HL-60 (cell line): ENCODE measurements at regions not wholly inside any gene's neighbourhood (a gene's known extent, or its start where the extent isn't known, plus 50 kb on each side); places are given as distances from the start of the nearest gene placed in this dataset.

ENCODE experiments used
- DNase-seq, 2 experiments: peaks; one replicate each; pipeline ENCODE4 v3.0.0-alpha.2; 2010 to 2020; ENCODE audit warnings: low read depth in 1 of 2, low spot score in 1 of 2
- H3K27ac ChIP-seq: fragments of 250-450 bp; sonication (Bioruptor Pico); replicated peaks from 2 replicates; pipeline ENCODE4 v1.5.1; 2020; ENCODE audit warnings: mild to moderate bottlenecking, moderate library complexity
- H3K27me3 ChIP-seq: fragments of 250-450 bp; sonication (Bioruptor Pico); 2 replicates; pipeline ENCODE4 v1.5.1; 2021; ENCODE audit warnings: mild to moderate bottlenecking, moderate library complexity; ENCODE audit not compliant: insufficient read depth, poor library complexity, severe bottlenecking
- H3K4me3 ChIP-seq: replicated peaks from 2 replicates; pipeline ENCODE4 v1.5.1; 2011; ENCODE audit warnings: mild to moderate bottlenecking, control low read depth, low read length; ENCODE audit not compliant: insufficient read depth
- GABPA ChIP-seq: IDR thresholded peaks from 2 replicates; pipeline ENCODE4 v1.6.1; 2012; ENCODE audit warnings: low read depth
- POLR2AphosphoS5 ChIP-seq: IDR thresholded peaks from 2 replicates; pipeline ENCODE4 v1.6.1; 2012; ENCODE audit warnings: low read depth
- SPI1 ChIP-seq: IDR thresholded peaks from 2 replicates; pipeline ENCODE4 v1.6.1; 2012; ENCODE audit warnings: low read depth, mild to moderate bottlenecking, borderline replicate concordance
- TF ChIP-seq, protein P1 (sequence below): IDR thresholded peaks from 2 replicates; pipeline ENCODE4 v1.6.1; 2012; ENCODE audit warnings: low read depth; ENCODE audit not compliant: insufficient replicate concordance
- TF ChIP-seq, protein P2 (sequence below): IDR thresholded peaks from one replicate; pipeline ENCODE4 v1.5.1; 2011; ENCODE audit warnings: low read length, control low read depth, inconsistent platforms; ENCODE audit not compliant: insufficient read depth

DNA sequence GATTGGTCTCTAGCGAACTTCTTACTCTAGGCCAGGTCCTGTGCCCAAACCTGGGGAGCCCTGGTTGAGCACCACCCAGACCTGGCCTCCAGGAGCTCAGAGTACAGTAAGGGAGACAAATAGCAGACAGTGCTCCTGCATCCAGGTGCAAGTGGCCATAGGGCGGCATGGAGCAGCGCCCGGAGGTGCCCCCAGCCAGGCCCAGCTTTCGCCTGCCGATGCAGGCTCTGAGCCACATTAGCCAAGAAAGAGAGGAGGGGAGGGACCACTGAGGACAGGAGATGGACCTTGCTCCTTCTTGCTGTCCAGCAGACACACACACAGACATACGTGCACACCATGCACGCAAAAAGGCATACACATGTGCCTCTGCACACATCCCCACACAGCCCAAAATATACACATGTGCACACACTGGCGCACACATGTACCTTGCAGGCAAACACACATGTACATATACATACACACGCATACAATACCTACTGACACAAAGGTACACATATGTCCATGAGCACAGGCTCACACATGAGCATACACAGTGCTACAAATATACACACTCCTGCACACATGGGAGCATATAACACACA is 68.7 kb upstream of the FGF3 start:
- H3K4me3 ChIP-seq = no peak overlapping the region
- no peak for DNase-seq
- peaks cover 10% of the 10 kb centered on the region for H3K27me3 ChIP-seq
- TF ChIP-seq, protein P1, sequence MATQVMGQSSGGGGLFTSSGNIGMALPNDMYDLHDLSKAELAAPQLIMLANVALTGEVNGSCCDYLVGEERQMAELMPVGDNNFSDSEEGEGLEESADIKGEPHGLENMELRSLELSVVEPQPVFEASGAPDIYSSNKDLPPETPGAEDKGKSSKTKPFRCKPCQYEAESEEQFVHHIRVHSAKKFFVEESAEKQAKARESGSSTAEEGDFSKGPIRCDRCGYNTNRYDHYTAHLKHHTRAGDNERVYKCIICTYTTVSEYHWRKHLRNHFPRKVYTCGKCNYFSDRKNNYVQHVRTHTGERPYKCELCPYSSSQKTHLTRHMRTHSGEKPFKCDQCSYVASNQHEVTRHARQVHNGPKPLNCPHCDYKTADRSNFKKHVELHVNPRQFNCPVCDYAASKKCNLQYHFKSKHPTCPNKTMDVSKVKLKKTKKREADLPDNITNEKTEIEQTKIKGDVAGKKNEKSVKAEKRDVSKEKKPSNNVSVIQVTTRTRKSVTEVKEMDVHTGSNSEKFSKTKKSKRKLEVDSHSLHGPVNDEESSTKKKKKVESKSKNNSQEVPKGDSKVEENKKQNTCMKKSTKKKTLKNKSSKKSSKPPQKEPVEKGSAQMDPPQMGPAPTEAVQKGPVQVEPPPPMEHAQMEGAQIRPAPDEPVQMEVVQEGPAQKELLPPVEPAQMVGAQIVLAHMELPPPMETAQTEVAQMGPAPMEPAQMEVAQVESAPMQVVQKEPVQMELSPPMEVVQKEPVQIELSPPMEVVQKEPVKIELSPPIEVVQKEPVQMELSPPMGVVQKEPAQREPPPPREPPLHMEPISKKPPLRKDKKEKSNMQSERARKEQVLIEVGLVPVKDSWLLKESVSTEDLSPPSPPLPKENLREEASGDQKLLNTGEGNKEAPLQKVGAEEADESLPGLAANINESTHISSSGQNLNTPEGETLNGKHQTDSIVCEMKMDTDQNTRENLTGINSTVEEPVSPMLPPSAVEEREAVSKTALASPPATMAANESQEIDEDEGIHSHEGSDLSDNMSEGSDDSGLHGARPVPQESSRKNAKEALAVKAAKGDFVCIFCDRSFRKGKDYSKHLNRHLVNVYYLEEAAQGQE = no peak
- TF ChIP-seq SPI1 (no peak), POLR2AphosphoS5 (no peak), GABPA (no peak)
- TF ChIP-seq, protein P2, sequence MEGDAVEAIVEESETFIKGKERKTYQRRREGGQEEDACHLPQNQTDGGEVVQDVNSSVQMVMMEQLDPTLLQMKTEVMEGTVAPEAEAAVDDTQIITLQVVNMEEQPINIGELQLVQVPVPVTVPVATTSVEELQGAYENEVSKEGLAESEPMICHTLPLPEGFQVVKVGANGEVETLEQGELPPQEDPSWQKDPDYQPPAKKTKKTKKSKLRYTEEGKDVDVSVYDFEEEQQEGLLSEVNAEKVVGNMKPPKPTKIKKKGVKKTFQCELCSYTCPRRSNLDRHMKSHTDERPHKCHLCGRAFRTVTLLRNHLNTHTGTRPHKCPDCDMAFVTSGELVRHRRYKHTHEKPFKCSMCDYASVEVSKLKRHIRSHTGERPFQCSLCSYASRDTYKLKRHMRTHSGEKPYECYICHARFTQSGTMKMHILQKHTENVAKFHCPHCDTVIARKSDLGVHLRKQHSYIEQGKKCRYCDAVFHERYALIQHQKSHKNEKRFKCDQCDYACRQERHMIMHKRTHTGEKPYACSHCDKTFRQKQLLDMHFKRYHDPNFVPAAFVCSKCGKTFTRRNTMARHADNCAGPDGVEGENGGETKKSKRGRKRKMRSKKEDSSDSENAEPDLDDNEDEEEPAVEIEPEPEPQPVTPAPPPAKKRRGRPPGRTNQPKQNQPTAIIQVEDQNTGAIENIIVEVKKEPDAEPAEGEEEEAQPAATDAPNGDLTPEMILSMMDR = no peak
- H3K27ac ChIP-seq = no peak overlapping the region

DNA sequence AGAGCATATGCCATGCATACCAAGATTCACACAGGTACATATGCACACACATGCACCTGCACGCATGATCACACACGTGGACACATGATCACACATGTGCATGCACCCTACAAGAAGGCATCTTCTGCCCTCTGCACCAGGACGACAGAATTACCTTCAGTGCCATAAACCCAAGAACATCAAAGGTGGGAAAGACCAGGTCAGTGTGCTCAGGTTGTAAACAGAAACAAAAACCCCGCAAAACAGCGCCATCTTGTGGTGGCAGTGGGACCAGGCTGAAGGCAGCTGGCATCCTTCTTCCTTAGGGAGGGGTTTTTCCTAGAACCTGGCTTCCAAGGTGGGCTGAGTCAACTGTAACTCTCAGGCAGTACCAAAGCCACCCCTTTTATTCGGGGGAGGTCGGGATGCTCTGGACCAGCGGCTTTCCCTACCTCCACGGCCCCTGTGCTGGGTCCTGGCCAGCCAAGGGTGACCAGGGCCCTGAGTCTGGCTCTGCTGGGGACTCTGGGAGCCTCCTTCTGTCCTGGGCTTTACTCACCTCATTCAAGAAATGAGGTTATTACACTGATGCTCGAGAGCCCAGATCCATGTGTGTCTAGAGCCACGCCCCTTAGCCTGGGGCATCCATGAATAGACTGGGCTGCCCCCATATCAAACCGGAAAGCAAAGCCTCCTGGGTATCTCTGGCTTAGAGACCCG is 69.4 kb upstream of the FGF3 start:
- Histone ChIP-seq H3K27me3 (peaks cover 13% of the 10 kb centered on the region), H3K4me3 (no peak overlapping the region)

DNA sequence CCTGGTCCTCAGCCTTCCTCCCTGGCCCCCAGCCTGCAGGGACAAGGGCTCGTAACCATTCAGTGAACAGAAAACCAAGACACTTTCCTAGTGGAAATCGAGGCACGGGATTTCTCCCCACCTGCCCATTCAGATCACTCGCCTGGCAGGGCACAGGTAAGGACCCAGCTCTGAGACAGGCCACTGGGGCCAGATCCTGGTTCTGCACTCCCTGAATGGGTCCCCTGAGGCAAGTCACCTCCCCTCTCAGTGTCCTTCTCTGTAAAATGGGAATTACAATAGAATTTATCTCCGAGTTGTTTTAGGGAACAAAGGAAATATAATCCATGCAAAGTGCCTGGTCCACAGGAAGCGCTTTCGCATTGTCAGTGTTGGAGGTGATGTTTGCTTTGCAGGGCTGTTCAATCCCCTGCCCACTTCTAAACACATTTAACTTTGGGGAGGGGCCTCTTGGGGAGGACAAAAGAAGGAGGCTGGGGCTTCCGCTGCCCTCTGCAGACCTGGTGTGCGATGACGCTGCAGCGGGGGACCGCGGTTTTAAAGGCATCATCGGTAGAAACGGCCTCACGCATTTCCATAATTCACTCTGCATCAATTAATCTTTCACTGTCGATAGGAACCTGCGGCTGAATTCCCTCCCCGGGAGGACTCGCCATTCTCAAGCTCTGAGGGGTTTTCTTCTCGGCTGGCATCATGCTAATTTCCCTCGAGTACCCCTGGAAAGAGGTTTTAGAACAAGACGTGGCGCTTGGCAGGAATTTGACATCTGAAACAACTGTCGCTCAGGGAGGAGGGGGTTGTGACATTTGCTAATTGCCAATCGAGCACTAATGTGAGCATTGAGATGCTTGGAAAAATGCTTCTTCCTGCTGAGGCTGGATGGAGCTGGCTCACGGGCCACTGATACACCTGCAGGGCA is 70.4 kb upstream of the FGF3 start:
- peaks cover 13% of the 10 kb centered on the region for H3K27me3 ChIP-seq
- H3K27ac ChIP-seq = no peak overlapping the region
- no peak for DNase-seq
- TF ChIP-seq GABPA (no peak), POLR2AphosphoS5 (no peak), SPI1 (no peak)
- TF ChIP-seq, protein P1 = no peak
- TF ChIP-seq, protein P2 = no peak
- no peak overlapping the region for H3K4me3 ChIP-seq

More for the DNA sequence above, 69.4 kb upstream of the FGF3 start:
- peak; percentile 4 to 46 for DNase-seq
- no peak overlapping the region for H3K27ac ChIP-seq
- TF ChIP-seq, protein P2 = peak; percentile 94
- no peak for TF ChIP-seq SPI1
